ENCODE measurements at regions not wholly inside any gene's neighbourhood (a gene's known extent, or its start where the extent isn't known, plus 50 kb on each side); places are given as distances from the start of the nearest gene placed in this dataset.

DNA sequence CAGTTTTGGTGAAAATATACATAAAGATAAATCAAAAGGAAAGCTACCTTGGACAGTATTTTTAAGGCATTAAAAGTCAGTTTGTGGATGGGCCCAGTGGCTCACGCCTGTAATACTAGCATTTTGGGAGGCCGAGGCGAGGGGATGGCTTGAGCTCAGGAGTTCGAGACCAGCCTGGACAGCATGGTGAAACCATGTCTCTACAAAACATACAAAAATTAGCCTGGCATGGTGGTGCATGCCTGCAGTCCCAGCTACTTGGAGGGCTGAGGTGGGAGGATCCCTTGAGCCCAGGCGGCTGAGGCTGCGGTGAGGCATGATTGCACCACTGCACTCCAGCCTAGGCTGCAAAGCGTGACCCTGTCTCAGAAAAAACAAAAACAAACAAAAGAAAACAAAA, 1253.8 kb downstream of the MRPL39 start:
- no peak for TF ChIP-seq CTCF (conservative IDR thresholded peaks at IDR 0.05; ENCODE audit: low read depth)
- H3K27ac ChIP-seq: no peak overlapping the region
- CTCF ChIA-PET: no interaction called here
- no peak for DNase-seq (ENCODE audit: low spot score)
- POLR2A ChIA-PET (ENCODE audit: low non-redundant PET): no interaction called here

DNA sequence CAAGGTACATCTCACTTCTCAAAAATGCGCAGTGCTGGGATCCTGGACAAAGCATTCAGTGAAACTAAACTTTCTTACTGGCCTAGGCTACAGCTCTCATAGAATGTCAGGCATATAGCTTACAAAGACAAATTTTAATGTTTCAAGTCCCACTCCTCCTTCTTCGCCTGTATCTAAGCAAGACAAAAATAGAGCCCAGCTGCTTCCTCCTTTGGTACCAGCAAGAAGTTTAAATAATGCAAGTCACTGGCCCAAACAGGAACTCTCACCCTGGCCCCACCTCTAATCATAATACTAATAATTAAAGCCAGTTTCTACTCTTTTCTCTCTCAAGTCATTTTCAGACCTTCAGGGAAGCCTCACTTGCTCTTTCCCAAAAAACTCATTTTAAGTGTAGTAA, 1267.9 kb downstream of the MRPL39 start:
- ChIA-PET CTCF (interaction anchor here (0.6 kb wide), 1 partner anchor 272 kb away, joined by 3 read pairs; no protein-coding TSS in a partner anchor), POLR2A (ENCODE audit: low non-redundant PET) (no interaction called here)
- no peak for DNase-seq (ENCODE audit: low spot score)
- no peak for TF ChIP-seq CTCF (conservative IDR thresholded peaks at IDR 0.05; ENCODE audit: low read depth)
- no peak overlapping the region for H3K27ac ChIP-seq

DNA sequence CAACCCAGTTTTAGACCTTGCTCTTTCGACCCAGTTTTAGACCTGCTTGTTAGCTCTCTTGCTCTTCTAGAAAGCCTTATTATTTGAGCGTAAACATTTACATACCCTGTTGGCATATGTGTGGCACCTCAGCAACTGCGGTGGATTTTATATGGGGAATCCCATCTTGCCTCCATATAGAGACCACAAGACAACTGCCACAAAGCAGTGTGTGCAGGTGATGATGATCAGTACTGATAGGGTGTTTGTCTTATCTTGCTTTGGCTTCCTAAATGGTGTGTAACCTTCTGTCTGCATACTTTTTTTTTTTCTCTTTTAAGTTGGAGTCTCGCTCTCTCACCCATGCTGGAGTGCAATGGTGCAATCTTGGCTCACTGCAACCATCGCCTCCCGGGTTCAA, 1270.8 kb downstream of the MRPL39 start:
- no peak overlapping the region for H3K27ac ChIP-seq
- POLR2A ChIA-PET (ENCODE audit: low non-redundant PET): no interaction called here
- CTCF ChIA-PET: interaction anchor here (0.6 kb wide), 1 partner anchor 500 kb away, joined by 3 read pairs; no protein-coding TSS in a partner anchor
- no peak for DNase-seq (ENCODE audit: low spot score)
- no peak for TF ChIP-seq CTCF (conservative IDR thresholded peaks at IDR 0.05; ENCODE audit: low read depth)

DNA sequence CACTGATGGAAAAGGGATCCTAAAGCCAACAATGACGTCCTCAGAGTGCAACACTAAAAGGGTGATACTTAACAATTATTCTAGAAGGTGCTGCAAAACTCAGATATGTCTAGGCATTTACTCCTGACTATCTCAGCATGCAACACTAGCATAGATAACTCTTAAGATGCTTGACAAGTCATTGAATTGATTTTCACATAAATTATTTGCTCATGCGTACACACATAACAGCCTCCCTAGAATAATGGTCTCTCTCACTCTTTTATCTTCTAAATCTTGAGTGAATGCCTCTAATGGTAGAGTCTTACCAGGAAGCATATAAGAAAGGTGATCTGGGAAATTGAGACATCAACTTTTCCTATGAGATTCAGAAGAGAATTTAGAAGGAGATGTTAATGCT, 1283.7 kb downstream of the MRPL39 start:
- DNase-seq (ENCODE audit: low spot score): no peak
- no peak overlapping the region for H3K27ac ChIP-seq
- CTCF ChIA-PET: no interaction called here
- no peak for TF ChIP-seq CTCF (conservative IDR thresholded peaks at IDR 0.05; ENCODE audit: low read depth)
- POLR2A ChIA-PET (ENCODE audit: low non-redundant PET): no interaction called here

DNA sequence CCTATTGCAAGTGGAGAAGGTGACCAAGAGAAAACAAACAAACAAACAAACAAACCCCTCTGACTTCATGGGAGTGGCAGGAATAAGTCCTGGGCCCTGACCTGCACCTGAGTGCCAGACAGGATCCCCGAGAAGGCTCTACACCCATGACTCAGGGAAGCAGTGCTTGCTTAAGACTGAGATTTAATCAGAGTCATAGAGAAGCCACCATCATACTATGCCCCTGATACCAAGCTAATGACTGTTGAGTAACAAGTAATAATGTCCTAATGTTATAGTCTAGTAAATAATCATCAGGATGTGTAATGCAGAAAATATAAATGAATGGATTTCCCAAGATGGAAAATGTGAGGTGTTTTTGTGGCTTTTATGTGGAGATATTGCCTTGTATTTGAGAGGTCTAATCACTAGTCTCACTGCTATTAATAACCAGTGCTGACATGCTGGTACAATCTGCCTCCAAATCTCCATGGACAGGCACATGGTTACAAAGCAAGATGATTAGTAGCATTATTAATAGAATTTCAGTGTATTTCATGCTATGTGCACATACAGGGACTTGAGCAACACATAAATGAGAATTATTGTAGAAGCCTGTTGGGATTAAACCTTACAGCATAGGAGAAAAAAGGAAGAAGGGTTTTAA, 1290.9 kb downstream of the MRPL39 start:
- no peak overlapping the region for H3K27ac ChIP-seq
- ChIA-PET CTCF (no interaction called here), POLR2A (ENCODE audit: low non-redundant PET) (no interaction called here)
- no peak for DNase-seq (ENCODE audit: low spot score)
- no peak for TF ChIP-seq CTCF (conservative IDR thresholded peaks at IDR 0.05; ENCODE audit: low read depth)

DNA sequence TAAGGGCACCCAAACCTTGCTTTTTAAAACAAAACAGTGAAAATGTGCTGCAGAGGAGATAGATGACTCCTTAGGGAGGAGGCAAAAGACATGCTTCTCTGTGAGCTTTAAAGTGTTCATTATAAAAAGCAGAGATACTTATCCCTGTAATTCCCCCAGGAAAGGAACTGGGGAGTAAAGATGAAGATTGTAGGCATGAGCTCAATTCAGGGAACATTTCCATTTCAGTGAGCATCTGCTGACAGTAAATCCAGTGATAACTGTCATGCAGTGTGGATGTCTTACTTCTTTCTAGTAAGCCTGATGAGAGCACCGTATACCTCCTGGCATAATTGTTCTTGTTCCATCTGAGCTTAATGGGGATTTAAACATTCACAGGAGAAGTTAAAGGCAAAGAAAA, 1296.5 kb downstream of the MRPL39 start:
- H3K27ac ChIP-seq: no peak overlapping the region
- CTCF ChIA-PET: interaction anchor here (0.6 kb wide), 1 partner anchor 1884 kb away, joined by 9 read pairs; no protein-coding TSS in a partner anchor
- TF ChIP-seq CTCF (conservative IDR thresholded peaks at IDR 0.05; ENCODE audit: low read depth): no peak
- POLR2A ChIA-PET (ENCODE audit: low non-redundant PET): no interaction called here
- DNase-seq (ENCODE audit: low spot score): no peak

Measured in RWPE1 (cell line).